ENCODE measurements at regions not wholly inside any gene's neighbourhood (a gene's known extent, or its start where the extent isn't known, plus 50 kb on each side); places are given as distances from the start of the nearest gene placed in this dataset.

GRCh38 chr16:85162478-85163277, 50.4 kb upstream of the CIBAR2 start:
- DNase-seq: no peak

- DNase-seq: no peak
These were observed 51.2 kb upstream of the CIBAR2 start for GRCh38 chr16:85163278-85164112.

- no peak for DNase-seq
These were observed 52.2 kb upstream of the CIBAR2 start for GRCh38 chr16:85164431-85164830.

GRCh38 chr16:85164838-85165516, 52.7 kb upstream of the CIBAR2 start:
- DNase-seq: no peak

GRCh38 chr16:85165781-85166180, 53.5 kb upstream of the CIBAR2 start:
- no peak for DNase-seq

- no peak for DNase-seq
These were observed 54.0 kb upstream of the CIBAR2 start for GRCh38 chr16:85166281-85166680.

GRCh38 chr16:85166699-85167588, 54.7 kb upstream of the CIBAR2 start:
- no peak for DNase-seq

- DNase-seq: no peak
These were observed 55.6 kb upstream of the CIBAR2 start for GRCh38 chr16:85167589-85168537.

- no peak for DNase-seq
These were observed 56.5 kb upstream of the CIBAR2 start for GRCh38 chr16:85168732-85169256.

- DNase-seq: no peak
These were observed 57.2 kb upstream of the CIBAR2 start for GRCh38 chr16:85169333-85170065.

GRCh38 chr16:85170066-85170491, 57.8 kb upstream of the CIBAR2 start:
- no peak for DNase-seq

- no peak for DNase-seq
These were observed 58.3 kb upstream of the CIBAR2 start for GRCh38 chr16:85170590-85171003.

- DNase-seq: no peak
These were observed 58.9 kb upstream of the CIBAR2 start for GRCh38 chr16:85171004-85171758.

- no peak for DNase-seq
These were observed 59.6 kb upstream of the CIBAR2 start for GRCh38 chr16:85171759-85172454.

GRCh38 chr16:85172455-85173145, 60.3 kb upstream of the CIBAR2 start:
- no peak for DNase-seq

- no peak for DNase-seq
These were observed 61.1 kb upstream of the CIBAR2 start for GRCh38 chr16:85173146-85173980.

Measured in CD4-positive, alpha-beta T cell treated with Interleukin-6 for 4 hours (primary cell).